OCI-LY7 (cell line): ENCODE measurements at regions not wholly inside any gene's neighbourhood (a gene's known extent, or its start where the extent isn't known, plus 50 kb on each side); places are given as distances from the start of the nearest gene placed in this dataset.

Source experiments
- CTCF ChIP-seq: fragments of 200-600 bp; sonication (generic); conservative IDR thresholded peaks from 2 replicates; pipeline ENCODE4 v1.5.1; 2014; ENCODE audit warnings: mild to moderate bottlenecking, antibody characterized with exemption, low read length, moderate library complexity, mixed read lengths
- EZH2phosphoT487 ChIP-seq: fragments of 200-600 bp; sonication (generic); IDR thresholded peaks from 2 replicates; pipeline ENCODE4 v1.6.1; 2018; ENCODE audit warnings: low read depth, borderline replicate concordance, mild to moderate bottlenecking, mixed run types, antibody characterized with exemption, low read length, moderate library complexity, mixed read lengths

GRCh38 chr1:94339206-94339927 is 78.8 kb upstream of the ABCD3 start:
- TF ChIP-seq CTCF: no peak
- no peak for TF ChIP-seq EZH2phosphoT487
